IMR-90 (cell line): ENCODE measurements at regions not wholly inside any gene's neighbourhood (a gene's known extent, or its start where the extent isn't known, plus 50 kb on each side); places are given as distances from the start of the nearest gene placed in this dataset.

Source experiments
- ATAC-seq: fragments of 200-7000 bp; cut with Tn5 transposase; 2 replicates; pipeline ENCODE4 v1.9.1; 2020; ENCODE audit warnings: low read depth, mild to moderate bottlenecking, moderate library complexity
- BruUV-seq: library from RNA; stranded (reverse); fragments of 400-500 nt; replicated peaks from 2 replicates; lab custom pipeline; 2021; lab: Mats Ljungman, UMichigan
- CTCF ChIA-PET: fragments of 300-600 bp; formaldehyde crosslinking; extraction: SDS; loops from one replicate; lab custom pipeline; 2021; ENCODE audit warnings: antibody characterized with exemption; lab: Yijun Ruan, JAX
- POLR2A ChIA-PET: fragments of 300-600 bp; sonication (Branson Sonifier 250); formaldehyde crosslinking; loops from one replicate; lab custom pipeline; 2022; ENCODE audit warnings: antibody characterized with exemption; ENCODE audit not compliant: unreplicated experiment; lab: Charles Lee
- DNase-seq: peaks from one replicate; pipeline ENCODE4 v3.0.0; 2013
- H2AFZ ChIP-seq: replicated peaks from 2 replicates; pipeline ENCODE3; 2013; ENCODE audit warnings: low read length, mild to moderate bottlenecking; ENCODE audit not compliant: poor library complexity
- H2AK5ac ChIP-seq: 2 replicates; pipeline ENCODE4 v1.6.1; 2013; ENCODE audit warnings: low read depth, low read length, inconsistent platforms
- H2AK9ac ChIP-seq: replicated peaks from 2 replicates; pipeline ENCODE3; 2013; ENCODE audit warnings: mild to moderate bottlenecking, low read depth, low read length, moderate library complexity; ENCODE audit not compliant: poor library complexity
- H2BK120ac ChIP-seq: 2 replicates; pipeline ENCODE4 v1.6.1; 2013; ENCODE audit warnings: low read depth, low read length, inconsistent platforms
- H2BK15ac ChIP-seq: 3 replicates; pipeline ENCODE4 v1.6.1; 2013; ENCODE audit warnings: low read depth, low read length, inconsistent platforms
- H2BK20ac ChIP-seq: 2 replicates; pipeline ENCODE4 v1.6.1; 2013; ENCODE audit warnings: low read depth, mild to moderate bottlenecking, inconsistent platforms, low read length, moderate library complexity
- H2BK5ac ChIP-seq: 2 replicates; pipeline ENCODE4 v1.6.1; 2013; ENCODE audit warnings: mild to moderate bottlenecking, low read depth, low read length, inconsistent platforms; ENCODE audit not compliant: poor library complexity, severe bottlenecking
- H3K14ac ChIP-seq: replicated peaks from 2 replicates; pipeline ENCODE4 v1.6.1; 2013; ENCODE audit warnings: low read depth, low read length, inconsistent platforms
- H3K18ac ChIP-seq: 2 replicates; pipeline ENCODE4 v1.6.1; 2013; ENCODE audit warnings: low read depth, low read length, control low read depth
- H3K23ac ChIP-seq: 2 replicates; pipeline ENCODE4 v1.6.1; 2013; ENCODE audit warnings: low read depth, low read length, inconsistent platforms
- H3K27ac ChIP-seq: 2 replicates; pipeline ENCODE4 v1.5.1; 2013; ENCODE audit warnings: mild to moderate bottlenecking, control low read depth, low read length; ENCODE audit not compliant: insufficient read depth
- H3K27me3 ChIP-seq: 2 replicates; pipeline ENCODE4 v1.6.1; 2013; ENCODE audit warnings: low read length; ENCODE audit not compliant: control insufficient read depth, insufficient read depth
- H3K36me3 ChIP-seq: 2 replicates; pipeline ENCODE4 v1.6.1; 2013; ENCODE audit warnings: low read length, mixed read lengths; ENCODE audit not compliant: control insufficient read depth, insufficient read depth
- H3K4ac ChIP-seq: 2 replicates; pipeline ENCODE4 v1.6.1; 2013; ENCODE audit warnings: low read depth, low read length, inconsistent platforms
- H3K4me1 ChIP-seq: 2 replicates; pipeline ENCODE4 v1.6.1; 2013; ENCODE audit warnings: low read length, mixed read lengths; ENCODE audit not compliant: control insufficient read depth, insufficient read depth
- H3K4me2 ChIP-seq: 2 replicates; pipeline ENCODE4 v1.6.1; 2013; ENCODE audit warnings: low read depth, mild to moderate bottlenecking, control low read depth, low read length, moderate library complexity
- H3K4me3 ChIP-seq: 2 replicates; pipeline ENCODE4 v1.5.1; 2013; ENCODE audit warnings: low read depth, mild to moderate bottlenecking, control low read depth, low read length, moderate library complexity; ENCODE audit not compliant: insufficient read depth
- H3K56ac ChIP-seq: 2 replicates; pipeline ENCODE4 v1.6.1; 2013; ENCODE audit warnings: low read length, inconsistent platforms; ENCODE audit not compliant: insufficient read depth; ENCODE audit errors: extremely low read depth
- H3K79me1 ChIP-seq, 2 experiments: 2 replicates each; pipeline ENCODE4 v1.6.1; 2013; ENCODE audit warnings: low read length in 2 of 2, inconsistent platforms in 1 of 2, low read depth in 1 of 2
- H3K9ac ChIP-seq: 2 replicates; pipeline ENCODE4 v1.6.1; 2013; ENCODE audit warnings: low read depth, low read length, control low read depth
- H3K9me1 ChIP-seq: 2 replicates; pipeline ENCODE4 v1.6.1; 2013; ENCODE audit warnings: low read length, inconsistent platforms; ENCODE audit not compliant: insufficient read depth
- H3K9me3 ChIP-seq: 2 replicates; pipeline ENCODE4 v1.6.1; 2013; ENCODE audit warnings: low read length; ENCODE audit not compliant: control insufficient read depth, insufficient read depth
- H4K20me1 ChIP-seq: 2 replicates; pipeline ENCODE4 v1.6.1; 2013; ENCODE audit warnings: low read length, inconsistent platforms; ENCODE audit not compliant: insufficient read depth
- H4K5ac ChIP-seq: 2 replicates; pipeline ENCODE4 v1.6.1; 2013; ENCODE audit warnings: mild to moderate bottlenecking, low read depth, low read length, control low read depth
- H4K8ac ChIP-seq, 2 experiments: 2 replicates each; pipeline ENCODE4 v1.6.1; 2013; ENCODE audit warnings: low read depth in 2 of 2, low read length in 2 of 2, control low read depth in 1 of 2, inconsistent platforms in 1 of 2
- H4K91ac ChIP-seq: 2 replicates; pipeline ENCODE4 v1.6.1; 2013; ENCODE audit warnings: low read depth, low read length, inconsistent platforms; ENCODE audit not compliant: insufficient read depth
- BHLHE40 ChIP-seq: fragments of 150-350 bp; IDR thresholded peaks from 2 replicates; pipeline ENCODE4 v1.6.1; 2016; ENCODE audit warnings: mild to moderate bottlenecking, low read depth, low read length
- CEBPB ChIP-seq: IDR thresholded peaks from 2 replicates; pipeline ENCODE4 v1.6.1; 2012; ENCODE audit warnings: low read depth, low read length, improper control_type of control experiment
- CHD1 ChIP-seq: IDR thresholded peaks from 2 replicates; pipeline ENCODE4 v1.6.1; 2012; ENCODE audit warnings: low read depth, low read length, improper control_type of control experiment
- CTCF ChIP-seq: conservative IDR thresholded peaks from 2 replicates; pipeline ENCODE4 v1.5.1; 2012; ENCODE audit warnings: mild to moderate bottlenecking, low read depth, low read length, improper control_type of control experiment
- ELK1 ChIP-seq: fragments of 150-350 bp; IDR thresholded peaks from 2 replicates; pipeline ENCODE4 v1.6.1; 2016; ENCODE audit warnings: low read depth, mild to moderate bottlenecking, low read length, moderate library complexity, borderline replicate concordance
- FOS ChIP-seq: fragments of 150-350 bp; IDR thresholded peaks from 2 replicates; pipeline ENCODE4 v1.6.1; 2016; ENCODE audit warnings: low read depth, low read length
- MAFK ChIP-seq: IDR thresholded peaks from 2 replicates; pipeline ENCODE4 v1.6.1; 2012; ENCODE audit warnings: low read depth, low read length, improper control_type of control experiment
- MAZ ChIP-seq: IDR thresholded peaks from 2 replicates; pipeline ENCODE4 v1.6.1; 2012; ENCODE audit warnings: low read depth, mild to moderate bottlenecking, low read length, improper control_type of control experiment, moderate library complexity, borderline replicate concordance
- MXI1 ChIP-seq: IDR thresholded peaks from 2 replicates; pipeline ENCODE4 v1.6.1; 2012; ENCODE audit warnings: low read depth, mild to moderate bottlenecking, low read length, moderate library complexity, borderline replicate concordance
- NFE2L2 ChIP-seq: fragments of 150-350 bp; IDR thresholded peaks from 2 replicates; pipeline ENCODE4 v1.6.1; 2016; ENCODE audit warnings: low read depth, mild to moderate bottlenecking, low read length
- POLR2A ChIP-seq: IDR thresholded peaks from 2 replicates; pipeline ENCODE4 v1.6.1; 2012; ENCODE audit warnings: mild to moderate bottlenecking, low read depth, low read length
- RAD21 ChIP-seq: IDR thresholded peaks from 2 replicates; pipeline ENCODE4 v1.6.1; 2012; ENCODE audit warnings: low read length, improper control_type of control experiment
- RCOR1 ChIP-seq: IDR thresholded peaks from 2 replicates; pipeline ENCODE4 v1.6.1; 2012; ENCODE audit warnings: mild to moderate bottlenecking, low read length, improper control_type of control experiment; ENCODE audit not compliant: insufficient replicate concordance
- RFX5 ChIP-seq: IDR thresholded peaks from 2 replicates; pipeline ENCODE4 v1.8.0; 2012; ENCODE audit warnings: low read depth, mild to moderate bottlenecking, low read length, moderate library complexity
- SMC3 ChIP-seq: fragments of 150-350 bp; IDR thresholded peaks from 2 replicates; pipeline ENCODE4 v1.6.1; 2016; ENCODE audit warnings: low read depth, mild to moderate bottlenecking, antibody characterized with exemption, low read length, moderate library complexity
- USF2 ChIP-seq: fragments of 150-350 bp; IDR thresholded peaks from 2 replicates; pipeline ENCODE4 v1.6.1; 2017; ENCODE audit warnings: mild to moderate bottlenecking, antibody characterized with exemption, low read length, low read depth
- WGBS, 2 experiments: methylation state at CpG; one replicate each; pipeline versions ENCODE4 v1.1.5 to v1.1.7; 2013; ENCODE audit warnings: missing lambda C conversion rate in 2 of 2; ENCODE audit not compliant: insufficient read length in 1 of 2; ENCODE audit errors: extremely low coverage in 2 of 2; 5-methylcytosine and 5-hydroxymethylcytosine counted together
- dilution Hi-C: fragments of 300-500 bp; cut with HindIII; formaldehyde crosslinking; loops from one replicate; pipeline ENCODE4 v1.14.3; 2018; ENCODE audit warnings: low sequenced_read_pairs; ENCODE audit not compliant: unreplicated experiment
- in situ Hi-C: fragments of 300-500 bp; cut with MboI; formaldehyde crosslinking; loops from 3 replicates; pipeline ENCODE4 v1.14.3; 2019; ENCODE audit warnings: low sequenced_read_pairs, inconsistent platforms, mixed read lengths
- intact Hi-C: fragments of 100-400 bp; cut with micrococcal nuclease; formaldehyde crosslinking; loops from 2 replicates; pipeline ENCODE4 v1.10.0; 2022

- H3K14ac ChIP-seq: no peak overlapping the region
- no peak overlapping the region for H2BK20ac ChIP-seq
- no peak overlapping the region for H2AK5ac ChIP-seq
- ATAC-seq: no peak
- no peaks in the 10 kb centered on the region for H3K9me3 ChIP-seq
- 0 out of 4 replicates have a peak, but pooled peaks cover 0 to 3% of the 10 kb centered on the region in 2 experiments for H3K79me1 ChIP-seq
- dilution Hi-C loops (no loop called here), in situ Hi-C loops (no loop called here), intact Hi-C loops (loop anchor here (2.0 to 10.0 kb wide), 4 partner anchors 92 to 860 kb away; no protein-coding TSS in a partner anchor)
- H4K8ac ChIP-seq: no peak overlapping the region
- TF ChIP-seq CHD1 (no peak), CTCF (no peak), MAZ (no peak), BHLHE40 (no peak), SMC3 (no peak), CEBPB (no peak), FOS (no peak), MXI1 (no peak), RAD21 (no peak), RCOR1 (no peak), RFX5 (no peak), MAFK (no peak), USF2 (no peak), ELK1 (no peak), NFE2L2 (no peak), POLR2A (no peak)
- 100% methylated on average over 1 of the region's 5 CpGs; no CpG with 5 or more reads in 1 of the 2 experiments for WGBS, 2 experiments
- peaks cover 7% of the 10 kb centered on the region for H3K4me1 ChIP-seq
- POLR2A ChIA-PET: no interaction called here
- no peak overlapping the region for H3K4me3 ChIP-seq
- H3K9ac ChIP-seq: no peak overlapping the region
- no peaks in the 10 kb centered on the region for H3K36me3 ChIP-seq
- H3K4ac ChIP-seq: no peak overlapping the region
- H4K20me1 ChIP-seq: no peaks in the 10 kb centered on the region
- no peak overlapping the region for H3K27ac ChIP-seq
- no peak overlapping the region for H4K91ac ChIP-seq
- peak overlapping the region; percentile 12; the same call in 1 of the 2 replicates for H2BK120ac ChIP-seq
- no peak overlapping the region for H2AK9ac ChIP-seq
- no peak overlapping the region for H3K56ac ChIP-seq
- no peak overlapping the region for H3K23ac ChIP-seq
- H2AFZ ChIP-seq: no peak overlapping the region
- no peak for DNase-seq
- H3K27me3 ChIP-seq: peaks cover 3% of the 10 kb centered on the region; the same call in 1 of the 2 replicates
- H3K9me1 ChIP-seq: peaks cover 3% of the 10 kb centered on the region
- H3K4me2 ChIP-seq: no peak overlapping the region
- no peak overlapping the region for H4K5ac ChIP-seq
- no TSS peak for BruUV-seq
- no peak overlapping the region for H2BK15ac ChIP-seq
- no peak overlapping the region for H3K18ac ChIP-seq
- CTCF ChIA-PET: interaction anchor here (1.0 to 1.9 kb wide), 2 partner anchors 92 to 447 kb away, joined by 3 to 4 read pairs; no protein-coding TSS in a partner anchor
- H2BK5ac ChIP-seq: no peak overlapping the region
Measured at GRCh38 chr10:78210548-78210947, 176.9 kb downstream of the RPS24 start.
